Thyroid gland (tissue), 4 donors: ENCODE measurements at regions not wholly inside any gene's neighbourhood (a gene's known extent, or its start where the extent isn't known, plus 50 kb on each side); places are given as distances from the start of the nearest gene placed in this dataset.

Experiments used
- DNase-seq, 2 donors: peaks; one replicate each; pipeline ENCODE4 v3.0.0-alpha.2; 2019
- H3K27ac ChIP-seq, 3 donors: fragments of 200-600 bp; sonication (generic); 1 replicate in 2 of 3; 2 replicates in 1 of 3; pipeline ENCODE4 v1.5.1; 2016 to 2019; ENCODE audit warnings: mild to moderate bottlenecking in 1 of 3, moderate library complexity in 1 of 3
- H3K27me3 ChIP-seq: fragments of 200-600 bp; sonication (generic); one replicate; pipeline ENCODE4 v1.5.1; 2019
- H3K36me3 ChIP-seq, 2 donors: fragments of 200-600 bp; sonication (generic); one replicate each; pipeline ENCODE4 v1.5.1; 2016 to 2019
- H3K4me1 ChIP-seq, 2 donors: fragments of 200-600 bp; sonication (generic); one replicate each; pipeline ENCODE4 v1.5.1; 2017 to 2019
- H3K4me3 ChIP-seq, 3 donors: fragments of 200-600 bp; sonication (generic); replicated peaks in 1 of 3; 1 replicate in 2 of 3; 2 replicates in 1 of 3; pipeline ENCODE4 v1.5.1; 2016; ENCODE audit warnings: mild to moderate bottlenecking in 1 of 3
- H3K9me3 ChIP-seq: fragments of 200-600 bp; sonication (generic); one replicate; pipeline ENCODE4 v1.5.1; 2017
- POLR2A ChIP-seq, 2 donors: fragments of 450-650 bp; IDR thresholded peaks; one replicate each; pipeline ENCODE4 v1.6.1; 2017; ENCODE audit warnings: antibody characterized with exemption in 2 of 2, mild to moderate bottlenecking in 2 of 2, moderate library complexity in 1 of 2
- WGBS, 2 donors: methylation state at CpG; one replicate each; pipeline ENCODE4 v1.1.5; 2017; 5-methylcytosine and 5-hydroxymethylcytosine counted together
- intact Hi-C: fragments of 100-400 bp; cut with DNase I; formaldehyde crosslinking; loops from one replicate; pipeline ENCODE4 v1.15.1; 2023
- TF ChIP-seq, protein P1 (sequence below), 6 experiments: fragments of 200-600 bp in 3 of 6; fragments of 450-650 bp in 3 of 6; sonication (generic) in 3 of 6; IDR thresholded peaks; one replicate each; pipeline ENCODE4 v1.5.1; 2016 to 2019; ENCODE audit warnings: antibody characterized with exemption in 6 of 6, mild to moderate bottlenecking in 2 of 6, inconsistent platforms in 1 of 6, moderate library complexity in 1 of 6

DNA sequence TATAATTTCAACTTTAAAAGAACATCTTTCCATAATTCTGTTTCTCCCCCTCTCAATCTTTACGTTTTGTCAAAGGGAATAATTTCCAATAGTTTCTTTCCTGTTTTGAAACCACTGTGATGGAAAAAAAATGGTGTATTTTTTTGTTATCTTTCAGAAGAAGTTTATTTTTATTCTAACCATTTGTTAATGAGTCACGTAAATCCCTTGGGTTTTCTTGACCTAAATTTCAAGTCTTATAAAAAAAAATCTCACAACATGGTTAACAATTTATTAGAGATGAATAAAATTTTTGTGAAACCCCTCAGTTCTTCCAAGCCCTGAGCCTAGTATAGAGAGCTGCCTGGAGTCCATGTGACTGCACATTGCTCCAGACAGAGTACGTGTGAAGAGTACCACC, 106.1 kb upstream of the FBXL17 start:
- 69 to 70% methylated on average over 3 of the region's 3 CpGs for WGBS, 2 donors
- no peak overlapping the region for H3K4me3 ChIP-seq
- H3K27ac ChIP-seq = no peak overlapping the region
- H3K4me1 ChIP-seq = no peaks in the 10 kb centered on the region
- no peaks in the 10 kb centered on the region for H3K36me3 ChIP-seq
- intact Hi-C loops = no loop called here
- no peak for TF ChIP-seq POLR2A (IDR thresholded peaks at IDR 0.05)
- TF ChIP-seq, protein P1, sequence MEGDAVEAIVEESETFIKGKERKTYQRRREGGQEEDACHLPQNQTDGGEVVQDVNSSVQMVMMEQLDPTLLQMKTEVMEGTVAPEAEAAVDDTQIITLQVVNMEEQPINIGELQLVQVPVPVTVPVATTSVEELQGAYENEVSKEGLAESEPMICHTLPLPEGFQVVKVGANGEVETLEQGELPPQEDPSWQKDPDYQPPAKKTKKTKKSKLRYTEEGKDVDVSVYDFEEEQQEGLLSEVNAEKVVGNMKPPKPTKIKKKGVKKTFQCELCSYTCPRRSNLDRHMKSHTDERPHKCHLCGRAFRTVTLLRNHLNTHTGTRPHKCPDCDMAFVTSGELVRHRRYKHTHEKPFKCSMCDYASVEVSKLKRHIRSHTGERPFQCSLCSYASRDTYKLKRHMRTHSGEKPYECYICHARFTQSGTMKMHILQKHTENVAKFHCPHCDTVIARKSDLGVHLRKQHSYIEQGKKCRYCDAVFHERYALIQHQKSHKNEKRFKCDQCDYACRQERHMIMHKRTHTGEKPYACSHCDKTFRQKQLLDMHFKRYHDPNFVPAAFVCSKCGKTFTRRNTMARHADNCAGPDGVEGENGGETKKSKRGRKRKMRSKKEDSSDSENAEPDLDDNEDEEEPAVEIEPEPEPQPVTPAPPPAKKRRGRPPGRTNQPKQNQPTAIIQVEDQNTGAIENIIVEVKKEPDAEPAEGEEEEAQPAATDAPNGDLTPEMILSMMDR (IDR thresholded peaks at IDR 0.05) = no peak
- H3K9me3 ChIP-seq = no peaks in the 10 kb centered on the region
- DNase-seq = no peak
- H3K27me3 ChIP-seq = no peaks in the 10 kb centered on the region

DNA sequence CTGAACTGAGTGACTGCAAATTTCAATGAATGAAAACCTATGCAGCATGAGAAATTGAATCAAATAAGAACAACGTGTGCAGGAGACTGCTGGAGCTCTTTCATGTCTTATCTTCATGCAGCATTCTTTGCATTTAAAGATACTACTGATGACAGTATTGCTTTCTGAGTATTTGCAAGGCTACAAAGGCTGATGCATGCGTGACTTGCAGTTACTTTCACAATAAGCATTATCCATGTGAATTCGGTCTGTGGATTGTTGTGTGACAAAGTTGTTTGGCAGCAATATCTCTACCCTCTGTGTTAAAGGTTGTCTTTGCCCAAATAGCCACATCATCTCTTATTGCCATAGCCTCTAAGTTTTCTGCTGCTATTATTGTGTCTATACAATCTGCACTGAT, 102.1 kb upstream of the FBXL17 start:
- no peaks in the 10 kb centered on the region for H3K4me1 ChIP-seq
- H3K9me3 ChIP-seq = no peaks in the 10 kb centered on the region
- no peaks in the 10 kb centered on the region for H3K27me3 ChIP-seq
- 79% methylated on average over 3 of the region's 3 CpGs for WGBS, 2 donors
- no peak overlapping the region for H3K27ac ChIP-seq
- TF ChIP-seq POLR2A (IDR thresholded peaks at IDR 0.05) = no peak
- TF ChIP-seq, protein P1 (IDR thresholded peaks at IDR 0.05) = no peak
- H3K36me3 ChIP-seq = no peaks in the 10 kb centered on the region
- no peak overlapping the region for H3K4me3 ChIP-seq
- intact Hi-C loops = no loop called here
- no peak for DNase-seq

DNA sequence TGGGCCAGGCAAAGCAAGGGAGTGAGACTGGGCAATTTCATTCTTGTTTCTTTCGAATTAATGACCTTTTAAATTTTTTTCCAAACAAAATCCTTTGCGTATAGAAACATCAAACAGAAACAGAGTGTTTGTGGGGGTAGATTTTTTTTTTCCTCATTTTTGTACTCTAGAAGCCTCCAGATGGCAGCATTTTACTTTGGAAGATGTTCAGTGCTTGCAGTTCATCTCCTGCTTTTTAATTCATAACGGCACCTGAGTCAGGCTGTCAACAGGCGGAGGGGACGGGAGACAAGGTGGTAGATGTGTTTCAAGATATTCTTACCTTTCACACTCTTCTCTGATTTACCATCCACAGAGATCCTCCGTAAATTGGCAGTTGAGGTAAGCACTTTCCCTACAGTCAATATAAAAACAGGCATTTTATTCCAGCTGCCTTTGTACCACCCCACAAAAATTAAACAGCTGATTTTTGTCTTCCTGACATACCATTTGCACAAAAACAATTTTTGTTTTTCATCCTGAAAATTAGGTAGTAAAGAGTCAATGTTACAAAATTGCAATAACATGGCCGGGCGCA, 99.5 kb upstream of the FBXL17 start:
- H3K36me3 ChIP-seq = no peaks in the 10 kb centered on the region
- no peaks in the 10 kb centered on the region for H3K9me3 ChIP-seq
- no peaks in the 10 kb centered on the region for H3K27me3 ChIP-seq
- peak in 1 of 2 donors; percentile 1 for DNase-seq
- no peaks in the 10 kb centered on the region for H3K4me1 ChIP-seq
- no peak for TF ChIP-seq POLR2A (IDR thresholded peaks at IDR 0.05)
- TF ChIP-seq, protein P1 (IDR thresholded peaks at IDR 0.05) = peak in 3 of 6 experiments; percentile 24 to 32 (median 31)
- intact Hi-C loops = no loop called here
- H3K4me3 ChIP-seq = no peak overlapping the region
- H3K27ac ChIP-seq = no peak overlapping the region
- WGBS, 2 donors = 45 to 49% methylated on average over 8 of the region's 8 CpGs

DNA sequence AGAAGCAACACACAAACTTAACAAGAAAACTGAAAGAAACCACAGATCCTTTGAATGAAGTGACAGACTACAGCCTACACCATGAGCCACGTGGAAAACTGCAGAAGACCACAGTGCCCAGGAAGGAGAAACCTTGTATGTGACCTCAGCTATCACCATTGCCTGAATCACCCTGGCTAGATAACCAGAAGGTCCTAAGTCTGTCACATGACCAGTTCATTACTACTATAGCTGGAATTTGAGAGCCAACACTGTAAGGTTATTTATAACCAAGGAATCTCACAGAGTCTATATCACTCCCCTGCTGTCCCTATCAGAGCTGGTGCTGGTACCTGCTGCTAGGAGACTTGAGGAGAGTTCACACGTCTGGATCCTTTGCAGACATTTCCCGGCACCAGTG, 90.3 kb upstream of the FBXL17 start:
- H3K4me1 ChIP-seq = no peaks in the 10 kb centered on the region
- no peak for DNase-seq
- no peaks in the 10 kb centered on the region for H3K27me3 ChIP-seq
- intact Hi-C loops = no loop called here
- no peak overlapping the region for H3K4me3 ChIP-seq
- no peak for TF ChIP-seq POLR2A (IDR thresholded peaks at IDR 0.05)
- TF ChIP-seq, protein P1 (IDR thresholded peaks at IDR 0.05) = no peak
- no peak overlapping the region for H3K27ac ChIP-seq
- WGBS, 2 donors = 89 to 94% methylated on average over 3 of the region's 3 CpGs
- no peaks in the 10 kb centered on the region for H3K36me3 ChIP-seq
- no peaks in the 10 kb centered on the region for H3K9me3 ChIP-seq

DNA sequence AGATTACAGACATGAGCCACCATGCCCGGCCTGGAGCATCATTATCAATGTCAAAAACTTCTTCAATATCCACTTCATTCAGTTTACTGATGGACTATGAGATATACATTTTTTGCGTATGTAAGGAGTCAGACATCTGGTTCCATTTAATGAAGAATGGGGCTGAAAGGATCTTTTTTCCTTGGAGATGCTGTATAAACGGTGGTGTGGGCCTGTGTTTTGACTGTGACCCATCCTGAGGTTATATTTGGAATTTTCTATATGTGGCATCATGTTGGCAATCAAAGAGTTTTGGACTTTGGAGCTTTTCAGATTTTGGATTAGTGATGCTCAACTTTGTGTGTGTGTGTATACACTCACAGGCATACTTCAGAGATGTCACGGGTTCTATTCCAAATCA, 85.7 kb upstream of the FBXL17 start:
- no peaks in the 10 kb centered on the region for H3K27me3 ChIP-seq
- no peak overlapping the region for H3K4me3 ChIP-seq
- no peaks in the 10 kb centered on the region for H3K4me1 ChIP-seq
- no peaks in the 10 kb centered on the region for H3K9me3 ChIP-seq
- no peaks in the 10 kb centered on the region for H3K36me3 ChIP-seq
- intact Hi-C loops = no loop called here
- no peak for DNase-seq
- no peak overlapping the region for H3K27ac ChIP-seq
- TF ChIP-seq POLR2A (IDR thresholded peaks at IDR 0.05) = no peak
- TF ChIP-seq, protein P1 (IDR thresholded peaks at IDR 0.05) = no peak
- WGBS, 2 donors = 78 to 85% methylated on average over 4 of the region's 4 CpGs
